ENCODE measurements at regions not wholly inside any gene's neighbourhood (a gene's known extent, or its start where the extent isn't known, plus 50 kb on each side); places are given as distances from the start of the nearest gene placed in this dataset.

- no peak overlapping the region for H3K27ac ChIP-seq (ENCODE audit: low read depth, low read length)
- no peak overlapping the region for H4K91ac ChIP-seq (replicated peaks; ENCODE audit: insufficient read length, low read length)
- H4K8ac ChIP-seq (ENCODE audit: extremely low read depth, insufficient read depth, low read length): no peak overlapping the region
- no peaks in the 10 kb centered on the region for H3K9me3 ChIP-seq (ENCODE audit: insufficient read depth in 2 of 2, low read depth in 1 of 2, low read length in 1 of 2)
- H2BK5ac ChIP-seq (ENCODE audit: low read depth, low read length): no peak overlapping the region
- H2BK12ac ChIP-seq (ENCODE audit: low read depth, low read length): no peak overlapping the region
- no peaks in the 10 kb centered on the region for H3K79me1 ChIP-seq (ENCODE audit: low read depth, low read length)
- H2AFZ ChIP-seq (ENCODE audit: low read length): no peak overlapping the region
- H2BK20ac ChIP-seq (ENCODE audit: low read length): no peak overlapping the region
- no peak overlapping the region for H3K9ac ChIP-seq (replicated peaks in 1 of 4; ENCODE audit: extremely low read depth in 1 of 4, low read depth in 3 of 4, low read length in 3 of 4)
- ChIA-PET POLR2A (ENCODE audit: partially characterized antibody) (no interaction called here), CTCF (ENCODE audit: partially characterized antibody) (interaction anchor here (0.6 kb wide), 1 partner anchor 456 kb away, joined by 3 read pairs; no protein-coding TSS in a partner anchor)
- no peak overlapping the region for H2BK15ac ChIP-seq (ENCODE audit: low read length)
- no peak overlapping the region for H2BK120ac ChIP-seq (replicated peaks; ENCODE audit: low read depth, low read length)
- H3K23ac ChIP-seq (ENCODE audit: insufficient read length): no peak overlapping the region
- no peak overlapping the region for H3K56ac ChIP-seq (replicated peaks; ENCODE audit: insufficient read length, low read depth, low read length)
- H3K79me2 ChIP-seq (ENCODE audit: control insufficient read depth in 1 of 2, insufficient read depth in 2 of 2, low read length in 2 of 2): no peaks in the 10 kb centered on the region
- no peak overlapping the region for H3K4me3 ChIP-seq (ENCODE audit: extremely low read depth in 1 of 4, insufficient read depth in 2 of 4, low read depth in 3 of 4, low read length in 4 of 4)
- H3K4me1 ChIP-seq (replicated peaks in 1 of 4; ENCODE audit: control insufficient read depth in 3 of 4, insufficient read depth in 4 of 4, low read length in 3 of 4): no peaks in the 10 kb centered on the region
- no peak overlapping the region for H3K4me2 ChIP-seq (ENCODE audit: insufficient read depth in 1 of 2, low read depth in 2 of 2, low read length in 2 of 2)
- DNase-seq (ENCODE audit: low read depth in 1 of 2, low spot score in 2 of 2) (no peak), FAIRE-seq (no peak)
- no peak overlapping the region for H3K18ac ChIP-seq (ENCODE audit: extremely low read depth, low read length)
- H2AK5ac ChIP-seq (ENCODE audit: low read depth, low read length): no peak overlapping the region
- no peak overlapping the region for H3K4ac ChIP-seq (replicated peaks; ENCODE audit: insufficient read length, low read depth, low read length)
- no peak overlapping the region for H3K14ac ChIP-seq (ENCODE audit: insufficient read length)
- H3K27me3 ChIP-seq (replicated peaks in 1 of 4; ENCODE audit: control insufficient read depth in 3 of 4, extremely low read depth in 1 of 4, insufficient read depth in 3 of 4, low read length in 3 of 4): no peaks in the 10 kb centered on the region
- no peaks in the 10 kb centered on the region for H3K36me3 ChIP-seq (ENCODE audit: control insufficient read depth in 2 of 4, insufficient read depth in 4 of 4, low read length in 3 of 4)
- no peaks in the 10 kb centered on the region for H4K20me1 ChIP-seq (replicated peaks in 1 of 2; ENCODE audit: control insufficient read depth in 1 of 2, insufficient read depth in 2 of 2, low read length in 2 of 2)
- no peak overlapping the region for H4K5ac ChIP-seq (ENCODE audit: insufficient read length, low read depth, low read length)
- H3K23me2 ChIP-seq (ENCODE audit: low read depth, low read length): no peaks in the 10 kb centered on the region
- no peak for TF ChIP-seq RFX5 (IDR thresholded peaks at IDR 0.05; ENCODE audit: borderline replicate concordance, low read depth, low read length)
- TF ChIP-seq CHD1 (IDR thresholded peaks at IDR 0.05; ENCODE audit: low read depth, low read length): no peak
- no peak for TF ChIP-seq SIX5 (IDR thresholded peaks at IDR 0.05; ENCODE audit: low read depth, low read length)
- TF ChIP-seq CHD2 (IDR thresholded peaks at IDR 0.05; ENCODE audit: low read length): no peak
- no peak for TF ChIP-seq KDM5A (IDR thresholded peaks at IDR 0.05; ENCODE audit: low read length)
Measured at GRCh38 chr9:102085548-102085947, 347.1 kb upstream of the GRIN3A start.

Measured in H1 (cell line).